ENCODE measurements at regions not wholly inside any gene's neighbourhood (a gene's known extent, or its start where the extent isn't known, plus 50 kb on each side); places are given as distances from the start of the nearest gene placed in this dataset.

DNA sequence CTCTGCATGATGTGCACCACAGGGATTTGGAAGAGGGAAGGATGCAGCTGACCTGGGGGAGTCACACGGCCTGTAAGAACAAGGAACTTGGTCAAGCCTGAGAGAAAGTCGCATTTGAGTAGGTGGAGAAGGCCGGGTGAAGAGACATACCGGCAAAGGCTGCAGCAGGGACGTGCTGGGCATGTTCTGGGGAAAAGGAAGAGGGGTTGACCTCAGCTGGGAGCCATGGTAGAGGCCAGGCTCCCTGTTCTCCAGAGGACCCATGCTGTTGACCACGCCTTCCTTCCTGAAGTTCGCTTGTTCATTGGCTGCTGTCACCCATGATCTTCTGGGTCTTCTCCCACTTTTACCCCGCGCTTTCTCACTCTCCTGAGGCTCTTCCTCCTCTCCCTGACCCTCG is 84.5 kb downstream of the HTR5A start:
- no peaks in the 10 kb centered on the region for H3K27me3 ChIP-seq (ENCODE audit: control insufficient read depth in 2 of 2, insufficient read depth in 2 of 2, low read length in 2 of 2)
- WGBS (ENCODE audit: insufficient coverage) = 64% methylated on average over 4 of the region's 10 CpGs

DNA sequence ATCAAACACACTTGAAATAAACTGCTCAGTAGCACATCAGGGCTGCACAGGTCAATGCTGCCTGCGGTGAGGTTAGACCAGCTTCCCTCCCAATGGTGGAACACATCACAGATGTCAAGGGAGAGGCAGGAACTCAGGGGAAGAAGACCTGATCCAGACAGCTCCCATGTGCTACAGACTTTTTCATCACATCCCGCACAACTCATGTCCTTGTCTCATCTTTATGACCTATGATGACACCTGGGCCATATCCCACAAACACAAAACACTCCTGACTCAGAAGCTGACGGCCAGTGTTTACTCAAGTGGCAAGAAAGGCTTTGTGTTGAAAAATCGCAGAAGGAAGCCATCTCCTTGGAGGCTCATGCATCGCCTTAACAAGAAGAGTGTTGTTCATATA is 91.6 kb downstream of the HTR5A start:
- Histone ChIP-seq H2AFZ (ENCODE audit: insufficient read depth, low read depth, low read length, poor library complexity, severe bottlenecking) (no peak overlapping the region), H3K4me1 (ENCODE audit: control insufficient read depth in 1 of 2, insufficient read depth in 2 of 2, low read length in 2 of 2) (no peaks in the 10 kb centered on the region), H3K27me3 (ENCODE audit: control insufficient read depth in 2 of 2, insufficient read depth in 2 of 2, low read length in 2 of 2) (no peaks in the 10 kb centered on the region), H4K20me1 (ENCODE audit: insufficient read depth, low read length) (no peaks in the 10 kb centered on the region), H3K79me2 (ENCODE audit: insufficient read depth, low read length) (no peaks in the 10 kb centered on the region), H3K9ac (ENCODE audit: insufficient read depth, low read length, poor library complexity, severe bottlenecking) (no peak overlapping the region), H3K4me3 (replicated peaks in 1 of 3; ENCODE audit: low read depth in 2 of 3, low read length in 3 of 3) (no peak overlapping the region), H3K36me3 (replicated peaks in 1 of 2; ENCODE audit: control insufficient read depth in 1 of 2, insufficient read depth in 2 of 2, low read length in 2 of 2) (no peaks in the 10 kb centered on the region), H3K9me3 (replicated peaks in 1 of 2; ENCODE audit: control insufficient read depth in 1 of 2, insufficient read depth in 1 of 2, low read length in 2 of 2) (no peaks in the 10 kb centered on the region), H3K27ac (ENCODE audit: low read depth in 1 of 2, low read length in 2 of 2) (no peak overlapping the region), H3K4me2 (replicated peaks; ENCODE audit: extremely low read depth, low read length, poor library complexity, severe bottlenecking) (no peak overlapping the region)
- Mint-ChIP-seq H3K4me3 (no peak overlapping the region), H3K27ac (no peak overlapping the region), H3K36me3 (no peaks in the 10 kb centered on the region), H3K4me1 (no peaks in the 10 kb centered on the region), H3K9me3 (peaks cover 2 to 7% (median 3%) of the 10 kb centered on the region in 7 donors), H3K27me3 (ENCODE audit: low read depth in 3 of 3) (peaks cover 3 to 5% (median 3%) of the 10 kb centered on the region in 3 donors)
- TF ChIP-seq, protein P1, sequence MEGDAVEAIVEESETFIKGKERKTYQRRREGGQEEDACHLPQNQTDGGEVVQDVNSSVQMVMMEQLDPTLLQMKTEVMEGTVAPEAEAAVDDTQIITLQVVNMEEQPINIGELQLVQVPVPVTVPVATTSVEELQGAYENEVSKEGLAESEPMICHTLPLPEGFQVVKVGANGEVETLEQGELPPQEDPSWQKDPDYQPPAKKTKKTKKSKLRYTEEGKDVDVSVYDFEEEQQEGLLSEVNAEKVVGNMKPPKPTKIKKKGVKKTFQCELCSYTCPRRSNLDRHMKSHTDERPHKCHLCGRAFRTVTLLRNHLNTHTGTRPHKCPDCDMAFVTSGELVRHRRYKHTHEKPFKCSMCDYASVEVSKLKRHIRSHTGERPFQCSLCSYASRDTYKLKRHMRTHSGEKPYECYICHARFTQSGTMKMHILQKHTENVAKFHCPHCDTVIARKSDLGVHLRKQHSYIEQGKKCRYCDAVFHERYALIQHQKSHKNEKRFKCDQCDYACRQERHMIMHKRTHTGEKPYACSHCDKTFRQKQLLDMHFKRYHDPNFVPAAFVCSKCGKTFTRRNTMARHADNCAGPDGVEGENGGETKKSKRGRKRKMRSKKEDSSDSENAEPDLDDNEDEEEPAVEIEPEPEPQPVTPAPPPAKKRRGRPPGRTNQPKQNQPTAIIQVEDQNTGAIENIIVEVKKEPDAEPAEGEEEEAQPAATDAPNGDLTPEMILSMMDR (IDR thresholded peaks at IDR 0.05) = no peak
- DNase-seq = no peak
- intact Hi-C loops (cut with micrococcal nuclease) = no loop called here
- 100% methylated on average over 2 of the region's 5 CpGs for WGBS (ENCODE audit: insufficient coverage)

More for the DNA sequence above, 84.5 kb downstream of the HTR5A start:
- no peak overlapping the region for H3K27ac ChIP-seq (ENCODE audit: low read depth in 1 of 2, low read length in 2 of 2)
- H4K20me1 ChIP-seq (ENCODE audit: insufficient read depth, low read length) = no peaks in the 10 kb centered on the region
- H3K4me3 ChIP-seq (replicated peaks in 1 of 3; ENCODE audit: low read depth in 2 of 3, low read length in 3 of 3) = no peak overlapping the region
- peaks cover 4 to 25% of the 10 kb centered on the region in 2 donors for H3K9me3 ChIP-seq (replicated peaks in 1 of 2; ENCODE audit: control insufficient read depth in 1 of 2, insufficient read depth in 1 of 2, low read length in 2 of 2)
- H2AFZ ChIP-seq (ENCODE audit: insufficient read depth, low read depth, low read length, poor library complexity, severe bottlenecking) = no peak overlapping the region
- Mint-ChIP-seq H3K4me3 (no peak overlapping the region), H3K27ac (peak overlapping the region in 1 of 7 donors; percentile 9), H3K4me1 (no peaks in the 10 kb centered on the region), H3K36me3 (no peaks in the 10 kb centered on the region), H3K27me3 (ENCODE audit: low read depth in 3 of 3) (peaks cover 0 to 4% (median 2%) of the 10 kb centered on the region in 3 donors), H3K9me3 (peaks cover 6 to 19% (median 15%) of the 10 kb centered on the region in 7 donors)
- H3K4me2 ChIP-seq (replicated peaks; ENCODE audit: extremely low read depth, low read length, poor library complexity, severe bottlenecking) = no peak overlapping the region
- intact Hi-C loops (cut with micrococcal nuclease) = no loop called here
- H3K4me1 ChIP-seq (ENCODE audit: control insufficient read depth in 1 of 2, insufficient read depth in 2 of 2, low read length in 2 of 2) = no peaks in the 10 kb centered on the region
- no peaks in the 10 kb centered on the region for H3K79me2 ChIP-seq (ENCODE audit: insufficient read depth, low read length)
- no peaks in the 10 kb centered on the region for H3K36me3 ChIP-seq (replicated peaks in 1 of 2; ENCODE audit: control insufficient read depth in 1 of 2, insufficient read depth in 2 of 2, low read length in 2 of 2)
- H3K9ac ChIP-seq (ENCODE audit: insufficient read depth, low read length, poor library complexity, severe bottlenecking) = no peak overlapping the region
- TF ChIP-seq, protein P1 (IDR thresholded peaks at IDR 0.05) = no peak
- no peak for DNase-seq
